ENCODE measurements at regions not wholly inside any gene's neighbourhood (a gene's known extent, or its start where the extent isn't known, plus 50 kb on each side); places are given as distances from the start of the nearest gene placed in this dataset.
A peak's percentile ranks its signal among the peaks of the same experiment; 100 is the strongest.

DNA sequence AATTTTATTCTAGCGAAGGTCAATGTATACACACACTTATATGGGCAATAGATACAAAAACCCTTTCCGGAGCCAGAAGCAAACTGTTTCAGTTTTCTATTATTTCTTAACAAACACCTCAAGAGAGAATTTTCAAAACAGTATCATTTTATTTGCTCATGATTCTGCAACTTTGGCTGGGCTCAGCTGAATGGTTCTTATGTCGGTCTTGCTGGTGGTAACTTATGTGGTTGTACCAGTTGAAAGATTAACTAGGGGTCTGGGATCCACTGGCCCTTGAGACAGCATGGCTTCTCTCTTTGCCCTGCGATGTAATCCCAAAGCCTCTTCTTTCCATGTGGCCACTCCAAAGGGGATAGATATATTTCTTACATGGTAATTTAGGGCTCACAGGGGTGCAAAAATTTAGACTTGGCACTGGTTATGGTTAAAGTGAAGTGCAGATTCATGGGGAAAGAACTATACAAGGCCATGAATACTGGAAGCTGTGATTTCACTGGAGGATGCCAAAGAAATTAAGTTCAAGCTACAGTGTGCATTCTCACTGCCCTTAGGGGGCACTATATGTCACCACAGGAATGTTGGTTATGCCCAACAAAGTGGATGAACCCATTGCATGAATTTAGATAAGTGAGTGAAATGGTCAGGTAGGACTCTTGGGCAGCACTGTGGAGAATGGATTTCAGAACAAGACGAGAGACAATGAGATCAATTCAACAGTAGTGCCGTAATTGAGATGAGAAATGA is 94.3 kb upstream of the NAV3 start:
- TF ChIP-seq, protein P1, sequence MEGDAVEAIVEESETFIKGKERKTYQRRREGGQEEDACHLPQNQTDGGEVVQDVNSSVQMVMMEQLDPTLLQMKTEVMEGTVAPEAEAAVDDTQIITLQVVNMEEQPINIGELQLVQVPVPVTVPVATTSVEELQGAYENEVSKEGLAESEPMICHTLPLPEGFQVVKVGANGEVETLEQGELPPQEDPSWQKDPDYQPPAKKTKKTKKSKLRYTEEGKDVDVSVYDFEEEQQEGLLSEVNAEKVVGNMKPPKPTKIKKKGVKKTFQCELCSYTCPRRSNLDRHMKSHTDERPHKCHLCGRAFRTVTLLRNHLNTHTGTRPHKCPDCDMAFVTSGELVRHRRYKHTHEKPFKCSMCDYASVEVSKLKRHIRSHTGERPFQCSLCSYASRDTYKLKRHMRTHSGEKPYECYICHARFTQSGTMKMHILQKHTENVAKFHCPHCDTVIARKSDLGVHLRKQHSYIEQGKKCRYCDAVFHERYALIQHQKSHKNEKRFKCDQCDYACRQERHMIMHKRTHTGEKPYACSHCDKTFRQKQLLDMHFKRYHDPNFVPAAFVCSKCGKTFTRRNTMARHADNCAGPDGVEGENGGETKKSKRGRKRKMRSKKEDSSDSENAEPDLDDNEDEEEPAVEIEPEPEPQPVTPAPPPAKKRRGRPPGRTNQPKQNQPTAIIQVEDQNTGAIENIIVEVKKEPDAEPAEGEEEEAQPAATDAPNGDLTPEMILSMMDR (IDR thresholded peaks at IDR 0.05), result no peak

DNA sequence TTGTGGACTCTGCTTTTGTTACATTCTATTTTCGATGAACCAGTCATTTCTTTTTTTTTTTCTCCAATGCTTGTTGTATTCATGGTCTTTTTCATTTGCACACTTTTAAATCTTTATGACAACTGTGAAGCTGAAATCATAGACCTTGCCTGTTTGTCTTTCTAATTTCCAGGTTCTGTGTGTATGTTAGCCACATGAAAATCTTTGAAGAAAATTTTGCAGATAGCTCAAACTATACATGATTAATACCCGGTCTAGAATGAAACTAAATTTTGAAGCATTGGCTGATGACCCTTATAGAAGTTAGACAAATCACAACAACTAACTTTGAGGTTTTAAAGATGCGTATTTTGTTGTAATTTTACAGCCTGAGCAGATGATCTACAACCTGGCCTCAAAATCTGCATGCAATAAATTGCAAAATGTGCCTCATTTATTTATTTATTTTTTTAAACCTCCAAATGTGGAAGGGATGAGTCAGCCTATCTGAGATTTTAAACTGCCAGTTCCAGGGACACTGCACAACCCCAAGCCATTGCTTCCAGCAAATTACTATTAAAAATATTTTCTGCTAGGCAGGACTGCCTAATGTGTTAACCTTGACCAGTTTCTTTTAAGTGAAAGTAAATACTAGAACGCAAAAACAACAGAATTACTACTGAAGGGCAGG is 96.3 kb upstream of the NAV3 start:
- TF ChIP-seq, protein P1 (IDR thresholded peaks at IDR 0.05), result no peak

DNA sequence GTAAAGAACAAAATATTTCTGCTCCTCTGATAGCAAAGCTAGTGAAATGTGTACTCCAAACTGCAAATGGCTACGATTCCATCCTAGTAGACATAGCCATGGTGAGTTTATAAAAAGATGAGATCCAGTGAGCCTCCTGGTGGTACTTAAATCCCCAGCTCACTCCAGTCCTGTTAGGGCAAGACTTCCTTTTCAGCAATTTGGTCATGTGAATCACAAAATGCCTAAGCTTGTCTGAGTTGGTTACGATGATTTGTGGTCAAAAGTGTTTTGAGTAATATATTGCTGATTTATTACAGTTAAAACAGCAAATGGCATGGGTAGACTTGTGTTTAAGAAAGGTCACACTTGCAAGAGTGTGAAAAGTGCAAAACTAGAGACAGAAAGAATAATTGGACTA is 102.7 kb upstream of the NAV3 start:
- TF ChIP-seq, protein P1 (IDR thresholded peaks at IDR 0.05), result no peak

DNA sequence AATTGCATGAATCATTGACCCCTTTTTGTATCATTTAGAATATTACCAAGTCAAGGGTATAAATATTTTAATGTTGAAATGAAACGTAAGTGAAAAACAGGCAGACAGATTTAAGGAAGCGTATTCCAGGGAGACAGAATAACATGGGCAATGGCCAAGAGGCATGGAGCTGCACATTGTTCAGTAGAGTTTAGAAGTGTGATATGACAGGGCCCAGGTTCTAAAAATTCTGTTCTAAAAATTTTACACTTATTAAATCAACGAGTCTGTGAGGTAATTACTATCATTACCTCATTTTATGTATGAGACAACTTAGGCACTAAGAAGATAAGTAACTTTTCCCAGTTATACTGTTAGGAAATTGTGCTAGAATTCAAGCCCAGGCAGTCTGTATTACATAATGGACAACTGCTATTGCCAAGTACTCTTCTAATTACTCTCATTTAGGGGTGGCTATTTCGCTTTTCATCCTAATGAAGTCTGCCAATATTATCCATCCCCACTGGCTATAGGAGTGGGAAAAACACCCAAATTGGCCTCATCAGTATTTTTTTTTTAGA is 103.2 kb upstream of the NAV3 start:
- TF ChIP-seq, protein P1 (IDR thresholded peaks at IDR 0.05), result no peak

DNA sequence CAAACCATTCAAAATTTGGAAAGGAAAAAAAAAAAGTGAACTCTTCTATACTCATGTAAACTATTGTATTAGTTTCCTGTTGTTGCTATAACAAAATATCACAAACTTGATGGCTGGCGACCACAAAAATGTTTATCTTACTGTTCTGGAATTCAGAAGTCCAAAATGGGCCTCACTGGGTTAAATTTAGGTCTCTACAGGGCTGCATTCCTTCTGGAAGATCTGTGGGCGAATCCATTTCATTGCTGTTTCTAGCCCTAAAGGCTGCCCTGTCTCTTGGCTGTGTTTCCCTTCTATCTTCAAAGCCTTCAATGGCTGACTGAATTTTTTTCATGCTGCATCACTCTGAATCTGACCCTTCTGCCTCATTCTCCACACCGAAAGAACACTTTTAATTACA is 105.1 kb upstream of the NAV3 start:
- TF ChIP-seq, protein P1 (IDR thresholded peaks at IDR 0.05), result no peak

DNA sequence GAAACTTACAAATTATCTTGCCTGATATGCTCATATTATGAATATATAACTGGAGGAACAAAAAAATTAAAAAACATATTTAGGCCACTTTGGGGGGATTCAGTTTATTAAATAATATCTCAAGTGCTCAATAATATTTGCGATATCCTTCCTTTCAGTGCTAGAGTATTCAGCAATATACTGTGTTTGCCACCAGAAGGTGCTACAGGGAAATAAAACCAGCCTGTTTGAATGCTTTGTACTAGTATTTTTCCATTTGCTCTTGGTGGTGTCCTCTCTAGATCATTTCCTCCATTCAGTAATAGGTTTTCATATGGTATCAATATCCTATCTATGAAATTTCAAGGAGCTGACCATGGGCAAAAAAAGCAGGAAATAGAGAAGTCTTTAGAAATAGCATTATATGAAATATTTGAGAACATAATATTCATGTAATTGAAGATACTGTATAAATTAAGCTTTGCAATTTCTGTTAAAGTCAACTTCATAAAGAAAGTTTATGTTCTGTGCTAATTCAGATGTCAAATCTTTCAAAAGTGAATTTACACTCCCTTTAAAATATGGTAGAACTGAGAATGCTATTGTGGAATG is 106.2 kb upstream of the NAV3 start:
- TF ChIP-seq, protein P1 (IDR thresholded peaks at IDR 0.05), result peak; percentile 89

DNA sequence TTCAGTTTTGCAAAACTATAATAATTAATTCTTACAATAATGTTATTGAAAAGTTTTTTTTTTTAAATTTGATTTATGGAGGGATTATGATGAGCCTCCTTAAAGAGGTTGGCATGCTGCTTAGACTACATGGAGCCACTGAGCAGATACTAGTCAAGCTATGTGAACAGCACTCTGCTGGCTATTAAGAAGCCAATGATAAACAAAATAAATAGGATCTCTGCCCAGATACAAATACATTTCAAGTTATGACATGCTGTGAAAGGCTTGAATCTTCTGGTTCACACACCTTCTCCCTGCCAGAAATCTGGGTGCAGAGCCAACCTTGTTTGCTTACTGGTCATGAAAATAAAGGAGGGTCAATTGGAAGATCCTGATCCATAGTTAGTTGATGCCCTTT is 107.4 kb upstream of the NAV3 start:
- TF ChIP-seq, protein P1 (IDR thresholded peaks at IDR 0.05), result no peak

Measured in LNCAP (cell line).